HT-29 (cell line): ENCODE measurements at regions not wholly inside any gene's neighbourhood (a gene's known extent, or its start where the extent isn't known, plus 50 kb on each side); places are given as distances from the start of the nearest gene placed in this dataset.
"Not testable (repeated sequence)": the region's sequence is repeated elsewhere in the genome, so short reads cannot be mapped to it uniquely, and the experiment has no call there.

Experiments
- DNase-seq: peaks from one replicate; pipeline ENCODE4 v3.0.0-alpha.2; 2015; ENCODE audit warnings: low spot score

DNA sequence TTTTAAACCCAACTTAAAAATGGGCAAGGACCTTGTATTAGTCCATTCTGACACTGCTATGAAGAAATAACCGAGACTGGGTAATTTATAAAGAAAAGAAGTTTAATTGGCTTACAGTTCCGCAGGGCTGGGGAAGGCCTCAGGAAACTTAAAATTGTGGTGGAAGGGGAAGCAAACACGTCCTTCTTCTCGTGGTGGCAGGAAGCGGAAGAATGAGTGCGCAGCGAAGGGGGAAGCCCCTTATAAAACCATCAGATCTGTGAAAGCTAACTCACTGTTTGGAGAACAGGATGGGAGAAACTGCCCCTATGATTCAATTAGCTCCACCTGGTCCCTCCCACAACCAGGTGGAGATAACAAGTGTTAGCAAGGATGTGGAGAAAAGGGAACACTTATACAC lies 237.7 kb downstream of the SEC16B start:
- DNase-seq = no peak

DNA sequence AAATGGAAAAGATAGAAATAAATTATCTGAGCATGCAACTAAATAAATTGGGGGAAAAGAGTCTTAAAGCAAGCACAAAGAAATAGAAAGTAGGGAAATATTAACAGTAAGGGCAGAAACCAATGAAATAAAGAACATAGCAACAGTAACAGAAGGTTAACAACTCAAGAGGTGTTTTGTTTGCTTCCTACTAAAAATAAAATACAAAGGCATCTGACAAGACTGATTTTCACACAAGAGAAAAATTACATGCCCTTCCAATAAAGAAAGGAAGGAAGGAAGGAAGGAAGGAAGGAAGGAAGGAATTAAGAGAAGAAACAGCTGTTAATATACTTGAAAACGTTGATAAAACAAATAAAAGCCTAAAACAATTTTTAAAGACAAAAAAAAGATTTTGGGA lies 240.2 kb downstream of the SEC16B start:
- no peak for DNase-seq

DNA sequence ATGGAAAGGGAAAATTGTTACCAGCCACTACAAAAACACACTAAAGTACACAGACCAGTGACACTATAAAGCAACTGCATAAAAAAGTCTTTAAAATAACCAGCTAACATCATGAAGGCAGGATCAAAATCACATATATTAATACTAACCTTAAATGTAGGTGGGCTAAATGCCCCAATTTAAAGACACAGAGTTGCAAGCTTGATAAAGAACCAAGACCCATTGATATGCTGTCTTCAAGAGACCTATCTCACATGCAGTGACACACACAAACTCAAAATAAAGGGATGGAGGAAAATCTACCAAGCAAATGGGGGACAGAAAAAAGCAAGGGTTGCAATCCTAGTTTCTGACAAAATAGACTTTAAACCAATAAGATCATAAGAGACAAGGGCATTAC lies 246.3 kb downstream of the SEC16B start:
- no peak for DNase-seq

- no peak for DNase-seq
These were observed 258.9 kb downstream of the SEC16B start for GRCh38 chr1:177710696-177711620.

DNA sequence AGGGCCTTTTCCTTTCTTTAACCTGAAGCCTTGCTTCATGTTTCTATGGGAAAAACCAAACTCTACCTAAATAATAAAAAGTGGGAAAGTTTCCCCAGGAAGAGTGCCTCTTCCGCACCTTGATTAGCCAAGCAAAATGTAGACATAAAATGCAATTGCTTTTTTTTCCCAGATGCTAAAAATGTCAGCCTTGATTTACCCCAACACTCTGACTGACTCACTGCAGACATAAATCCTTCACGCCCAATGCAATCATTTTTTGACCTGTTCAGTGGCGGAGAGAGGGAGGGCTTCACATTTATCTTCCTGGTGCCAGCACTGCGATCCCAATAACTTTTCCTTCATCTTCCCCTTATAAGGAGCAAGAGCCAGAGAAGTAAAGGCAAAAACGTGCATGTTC lies 261.5 kb downstream of the SEC16B start:
- no peak for DNase-seq

DNA sequence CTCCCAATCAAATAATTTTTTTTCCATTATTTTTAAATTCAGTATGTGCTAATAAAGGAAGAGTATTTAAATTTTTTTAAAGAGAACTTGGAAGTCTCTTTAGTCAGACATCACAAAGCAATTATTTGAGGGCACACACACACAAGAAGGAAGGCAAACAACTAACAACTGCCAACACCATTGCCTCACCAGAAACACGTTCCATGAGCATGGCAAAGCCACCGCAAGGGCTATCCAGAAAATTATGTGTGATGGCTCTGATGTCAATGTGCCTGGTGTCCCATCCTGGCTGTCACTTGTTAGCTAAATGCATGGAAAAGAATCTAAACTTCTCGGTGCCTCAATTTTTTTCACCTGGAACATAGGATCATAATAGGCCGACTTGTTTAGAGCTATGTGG lies 262.9 kb downstream of the SEC16B start:
- DNase-seq = no peak

GRCh38 chr1:177705839-177706238 lies 264.0 kb downstream of the SEC16B start:
- DNase-seq = no peak

DNA sequence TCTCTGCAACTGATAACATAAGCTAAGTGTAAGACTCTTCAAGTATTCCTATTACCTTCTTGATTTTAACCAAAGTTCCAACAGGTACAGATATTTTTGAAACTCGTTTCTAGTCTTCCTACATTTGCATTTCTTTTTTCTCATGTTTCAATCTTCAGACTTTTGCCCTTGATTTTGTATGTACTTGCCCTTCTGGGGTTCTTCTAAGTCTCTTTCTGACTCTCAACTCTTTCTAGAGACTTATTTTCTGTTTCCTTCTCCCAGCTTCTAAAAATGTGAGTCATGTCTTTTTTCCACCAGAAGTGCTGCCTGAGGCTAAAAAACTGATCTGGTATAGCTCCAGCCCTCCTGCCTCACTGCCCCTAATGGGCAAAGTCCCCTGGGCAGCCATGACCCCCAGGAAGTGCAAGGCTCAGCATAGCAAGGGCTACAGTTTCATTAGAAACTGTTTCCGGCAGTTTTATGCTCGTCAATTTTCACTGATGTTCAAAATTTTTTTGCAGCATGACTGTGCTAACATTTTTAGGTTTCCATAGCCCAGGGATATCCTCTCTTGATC lies 265.9 kb downstream of the SEC16B start:
- DNase-seq = no peak

DNA sequence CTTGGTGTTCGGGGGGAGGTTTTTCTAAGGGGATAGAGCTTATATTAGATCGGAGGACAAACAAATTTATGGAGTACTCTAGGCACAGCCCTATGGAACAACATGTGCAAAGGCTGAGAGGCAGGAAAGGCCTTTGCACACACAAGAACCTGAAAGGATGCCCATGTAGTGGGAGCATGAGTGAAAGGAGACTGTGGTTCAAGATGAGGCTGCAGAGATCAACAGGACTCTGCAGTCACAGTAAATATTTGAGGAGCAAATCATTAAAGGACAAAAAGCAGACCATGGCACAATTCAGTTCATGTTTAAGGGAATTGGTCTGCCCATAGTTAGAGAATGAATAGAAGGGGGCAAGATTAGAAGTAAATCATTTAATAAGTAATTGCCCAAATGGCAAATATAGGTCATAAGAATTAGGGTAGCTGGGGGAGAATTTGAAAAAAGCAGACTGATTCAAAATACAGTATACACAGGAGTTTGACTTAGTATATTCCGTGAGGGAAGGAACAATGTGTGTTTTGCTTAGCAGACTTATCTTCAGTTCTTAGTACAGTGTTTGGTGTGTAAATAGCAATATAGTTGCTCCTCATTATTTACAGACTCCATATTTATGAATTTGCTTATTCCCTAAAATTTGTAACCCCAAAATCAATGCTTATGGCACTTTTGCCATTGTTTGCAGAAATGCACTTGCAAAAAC lies 268.1 kb downstream of the SEC16B start:
- no peak for DNase-seq

- no peak for DNase-seq
These were observed 269.0 kb downstream of the SEC16B start for GRCh38 chr1:177700856-177701255.

GRCh38 chr1:177690996-177691395 lies 278.9 kb downstream of the SEC16B start:
- no peak for DNase-seq

DNA sequence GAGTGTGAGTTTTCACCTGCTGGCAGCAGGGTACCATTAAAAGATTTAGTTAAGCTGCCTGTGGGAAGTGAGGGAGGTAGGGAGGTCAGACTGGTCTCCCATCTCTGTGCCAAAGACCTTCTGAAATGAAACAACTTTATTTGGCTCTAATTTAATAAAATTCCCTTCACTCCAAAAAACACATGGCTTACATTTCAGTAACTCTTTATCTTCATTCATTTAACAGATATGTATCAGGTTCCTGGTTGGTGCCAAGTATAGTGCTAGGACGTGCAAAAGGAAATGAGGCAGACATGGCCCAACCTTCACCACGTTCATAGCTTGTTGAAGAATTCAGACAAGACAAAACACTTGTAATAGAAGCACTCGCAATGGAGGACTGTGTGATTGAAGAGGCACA lies 282.3 kb downstream of the SEC16B start:
- DNase-seq = no peak

DNA sequence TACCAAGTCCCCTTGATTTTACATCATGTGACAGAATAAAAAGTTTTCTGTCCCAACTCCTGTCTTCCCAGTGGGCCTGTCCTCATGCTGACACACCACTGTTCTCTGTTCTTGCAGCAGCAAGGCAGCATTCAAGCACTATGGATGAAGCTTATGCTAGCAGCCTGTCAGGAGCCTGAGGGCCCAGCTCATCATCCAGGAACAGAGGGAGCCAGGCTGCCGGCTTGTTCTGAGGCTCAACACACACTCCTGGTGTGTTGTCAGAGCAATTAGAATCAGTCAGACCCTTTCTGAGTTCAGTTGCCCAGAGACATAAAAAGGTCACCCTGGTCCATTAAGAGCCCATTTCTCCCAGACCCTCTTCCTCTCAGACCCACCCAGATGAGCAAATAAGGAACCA lies 282.9 kb downstream of the SEC16B start:
- DNase-seq = no peak

DNA sequence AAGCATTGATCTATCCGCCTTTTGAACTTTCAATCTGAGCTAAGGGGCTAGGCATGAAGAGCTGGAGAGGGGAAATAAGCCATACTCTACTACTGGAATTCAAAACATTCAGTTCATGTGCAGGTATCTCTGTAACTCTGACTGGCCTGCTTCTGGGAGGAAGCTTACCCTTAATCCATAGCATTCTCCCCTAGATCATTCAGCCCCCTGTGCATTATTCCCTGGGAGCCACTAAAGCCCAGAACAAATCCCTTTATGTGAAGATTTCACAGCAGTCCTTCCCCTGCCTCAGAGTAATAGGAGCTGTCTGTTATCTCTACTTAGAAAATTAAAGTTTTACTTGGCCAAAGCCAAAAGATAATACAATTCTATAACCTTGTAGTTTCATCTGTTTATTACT lies 300.7 kb downstream of the SEC16B start:
- DNase-seq = no peak

GRCh38 chr1:177665935-177666334 lies 303.9 kb downstream of the SEC16B start:
- no peak for DNase-seq

- DNase-seq = not testable (repeated sequence)
These were observed 305.1 kb downstream of the SEC16B start for GRCh38 chr1:177664742-177665141.

DNA sequence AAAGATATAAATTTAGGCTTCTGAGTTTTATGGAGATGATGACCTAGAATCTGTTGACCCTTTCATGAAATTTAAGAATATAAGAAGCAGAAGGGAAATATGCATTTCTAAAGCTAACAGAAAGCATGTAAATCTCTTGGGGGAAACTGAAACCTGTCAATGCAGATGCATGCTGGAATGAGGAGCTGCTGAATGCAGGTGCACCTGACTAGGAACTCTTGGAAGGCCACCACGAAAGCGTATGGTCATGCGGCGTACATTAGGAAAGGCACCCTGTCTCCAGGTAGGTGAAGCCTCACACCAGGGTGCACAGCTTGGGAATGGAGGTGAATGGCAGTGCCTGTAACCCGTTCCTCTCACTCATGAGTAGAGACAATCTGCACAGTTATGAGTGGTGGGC lies 309.7 kb downstream of the SEC16B start:
- DNase-seq = no peak

DNA sequence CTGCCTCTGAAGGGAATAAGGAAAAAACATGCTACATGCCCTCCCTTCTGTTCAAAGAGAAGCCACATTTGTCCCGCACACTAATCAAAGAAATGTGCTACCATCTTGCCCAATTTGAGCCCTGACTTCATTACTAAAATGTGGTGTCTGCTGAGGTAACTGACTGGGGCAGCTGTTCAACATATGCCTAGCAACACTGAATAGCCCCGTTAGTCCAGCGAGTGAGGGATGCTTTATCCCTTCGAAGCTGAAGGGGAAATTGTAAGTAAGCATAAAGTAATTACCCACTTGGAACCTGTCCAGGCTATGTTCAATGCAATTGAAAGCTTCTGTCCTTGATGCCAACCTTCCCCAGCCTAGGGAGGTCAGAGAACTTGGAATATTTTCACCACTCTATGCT lies 310.6 kb downstream of the SEC16B start:
- no peak for DNase-seq

DNA sequence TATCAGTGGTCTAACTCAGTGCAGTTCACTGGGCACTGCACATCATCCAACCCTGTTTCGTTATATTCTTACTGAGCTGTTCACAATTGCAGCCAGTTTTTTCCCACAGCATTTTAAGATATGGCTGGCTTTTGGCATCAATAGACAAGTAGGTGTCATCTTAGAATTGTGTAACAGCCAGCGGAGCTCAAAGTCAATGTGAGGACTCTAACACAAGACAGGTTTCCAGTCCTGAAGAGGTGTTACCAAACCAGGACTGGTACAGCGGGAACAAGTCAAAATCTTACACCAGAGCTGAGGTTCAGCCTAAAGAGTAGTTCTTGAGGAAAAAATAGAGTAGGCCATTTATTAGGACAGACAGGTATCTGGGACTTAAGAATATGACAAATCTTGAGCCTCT lies 313.3 kb downstream of the SEC16B start:
- DNase-seq = no peak

- no peak for DNase-seq
These were observed 318.9 kb downstream of the SEC16B start for GRCh38 chr1:177650947-177651346.

GRCh38 chr1:177648731-177649265 lies 321.1 kb downstream of the SEC16B start:
- DNase-seq = no peak

DNA sequence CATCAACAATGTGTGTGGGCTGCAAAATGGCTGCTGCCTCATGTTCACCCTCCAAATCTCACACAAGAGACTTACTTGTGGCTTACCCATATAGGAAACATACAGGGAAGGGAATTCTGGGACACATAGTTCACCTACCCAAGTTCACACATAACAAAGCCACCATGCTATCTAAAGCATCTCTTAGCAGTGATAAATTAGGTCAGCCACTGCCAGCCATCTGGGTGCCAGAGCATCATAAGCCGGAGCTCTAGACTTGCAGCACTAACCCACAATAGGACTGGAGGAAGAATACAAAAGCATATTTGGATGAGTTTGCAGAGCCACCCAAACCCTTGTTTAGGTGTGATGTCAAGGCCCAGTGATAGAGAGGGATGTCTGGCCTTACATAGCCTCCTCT lies 321.7 kb downstream of the SEC16B start:
- DNase-seq = no peak
